COR-L47 (cell line): ENCODE measurements at regions not wholly inside any gene's neighbourhood (a gene's known extent, or its start where the extent isn't known, plus 50 kb on each side); places are given as distances from the start of the nearest gene placed in this dataset.
A peak's percentile ranks its signal among the peaks of the same experiment; 100 is the strongest.

Experiments used
- DNase-seq: peaks from one replicate; lab custom pipeline; 2025; lab: John Stamatoyannopoulos, UW

- no peak for DNase-seq
Measured at GRCh38 chr4:138312536-138312911, 70.4 kb upstream of the SLC7A11 start.

DNA sequence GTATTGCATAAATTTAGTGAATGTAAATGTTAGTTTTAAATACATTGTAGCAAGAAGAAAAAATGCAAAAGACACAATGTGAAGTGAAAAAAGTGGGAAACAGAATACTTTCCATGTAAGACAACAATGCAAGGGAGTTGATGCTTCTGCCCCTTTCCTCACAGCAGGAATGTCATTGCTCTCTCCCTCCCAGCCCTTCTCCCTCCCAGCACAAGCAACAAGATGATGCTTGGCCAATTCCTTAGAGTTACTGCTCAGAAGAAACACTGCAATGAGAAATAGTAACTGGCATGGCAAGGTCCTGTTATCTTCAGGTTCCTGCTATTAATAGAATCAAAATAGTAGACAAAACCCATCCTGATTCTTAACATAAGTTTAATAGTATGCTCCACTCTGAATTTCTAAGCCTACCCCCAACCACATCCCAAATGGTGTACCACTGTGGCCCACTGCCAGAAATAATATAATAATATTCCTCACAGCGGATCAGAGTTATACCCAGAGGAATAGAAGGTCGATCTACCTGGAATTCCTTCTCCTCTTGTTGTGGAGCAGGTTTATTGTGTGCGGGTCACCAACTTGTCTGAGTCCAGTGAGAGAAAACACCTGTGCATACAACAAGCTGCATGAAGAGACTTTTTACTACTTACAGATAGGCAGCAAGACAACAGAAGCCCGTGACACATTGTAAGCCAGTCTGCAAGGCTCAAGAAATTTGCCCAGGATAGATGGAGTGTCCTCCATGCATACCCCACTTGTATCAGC lies 69.8 kb upstream of the SLC7A11 start:
- DNase-seq = no peak

GRCh38 chr4:138310991-138311390 lies 68.8 kb upstream of the SLC7A11 start:
- no peak for DNase-seq

DNA sequence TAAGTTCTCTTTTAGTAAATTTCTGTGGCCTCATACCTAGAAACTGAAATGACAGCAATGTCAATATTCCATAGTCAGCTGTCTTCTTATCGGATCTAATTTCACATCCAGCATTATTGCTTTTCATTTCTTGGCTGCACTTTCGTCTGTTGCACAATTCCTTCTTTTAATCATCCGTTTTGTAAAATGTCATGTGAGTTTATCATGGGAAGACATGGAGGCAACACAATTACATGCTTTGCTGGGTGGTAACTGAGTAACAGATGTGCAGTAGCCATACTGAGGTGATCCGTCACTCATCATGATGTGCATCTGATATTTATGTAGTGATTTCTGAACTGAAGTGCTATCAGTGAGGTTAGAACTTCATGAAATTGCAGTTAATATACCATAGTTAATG lies 68.3 kb upstream of the SLC7A11 start:
- DNase-seq = no peak

DNA sequence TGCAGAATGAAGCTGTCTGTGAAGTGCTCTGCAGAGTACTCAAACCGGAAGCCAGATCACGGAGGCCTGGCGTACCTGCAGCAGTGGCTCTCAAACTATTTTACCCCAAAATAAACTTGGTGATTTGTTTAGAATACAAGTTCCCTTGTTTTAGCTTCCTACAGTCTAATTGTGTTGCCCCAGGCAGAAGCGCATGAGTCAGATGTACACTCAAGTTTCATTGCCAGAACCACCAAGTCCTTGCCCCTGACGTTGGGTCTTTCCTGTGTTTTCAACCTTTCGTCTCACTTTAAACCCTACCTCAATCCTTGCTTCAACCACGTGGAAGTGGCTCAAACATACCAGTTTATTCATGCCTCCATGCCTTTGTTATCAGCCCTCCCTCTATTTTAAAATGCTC lies 66.2 kb upstream of the SLC7A11 start:
- no peak for DNase-seq

DNA sequence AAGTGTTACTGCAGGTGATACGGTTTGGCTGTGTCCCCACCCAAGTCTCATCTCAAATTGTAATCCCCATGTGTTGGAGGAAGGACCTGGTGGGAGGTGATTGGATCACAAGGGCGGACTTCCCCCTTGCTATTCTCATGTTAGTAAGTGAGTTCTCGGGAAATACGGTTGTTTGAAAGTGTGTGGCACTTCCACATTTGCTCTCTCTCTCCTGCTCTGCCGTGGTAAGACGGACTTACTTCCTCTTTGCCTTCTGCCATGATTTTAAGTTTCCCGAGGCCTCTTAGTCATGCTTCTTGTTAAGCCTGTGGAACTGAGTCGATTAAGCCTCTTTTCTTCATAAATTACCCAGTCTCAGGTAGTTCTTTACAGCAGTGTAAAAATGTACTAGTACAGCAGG lies 65.2 kb upstream of the SLC7A11 start:
- no peak for DNase-seq

GRCh38 chr4:138305050-138305449 lies 62.9 kb upstream of the SLC7A11 start:
- DNase-seq = no peak

DNA sequence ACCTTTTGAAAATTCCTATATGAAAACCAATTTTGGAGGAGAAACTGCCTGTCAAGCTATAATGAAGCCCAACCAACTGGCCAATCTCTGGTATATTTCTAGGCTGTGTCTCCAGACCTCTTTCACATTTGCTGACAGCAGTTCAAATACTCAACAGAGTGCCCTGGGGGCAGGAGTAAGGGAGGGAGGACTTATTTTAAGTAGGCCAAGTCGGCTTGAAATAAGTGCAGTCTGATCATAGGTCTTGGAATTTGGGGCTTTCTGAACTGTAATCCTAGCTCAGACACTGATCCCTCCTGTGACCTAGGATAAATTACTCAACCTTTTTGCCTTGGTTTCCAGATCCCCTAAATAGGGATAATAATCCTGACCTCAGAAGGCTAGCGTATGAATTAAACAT lies 59.4 kb upstream of the SLC7A11 start:
- DNase-seq = no peak

GRCh38 chr4:138300616-138301015 lies 58.5 kb upstream of the SLC7A11 start:
- no peak for DNase-seq

- DNase-seq = no peak
Measured at GRCh38 chr4:138299881-138300280, 57.7 kb upstream of the SLC7A11 start.

- no peak for DNase-seq
Measured at GRCh38 chr4:138298866-138299265, 56.7 kb upstream of the SLC7A11 start.

- DNase-seq = no peak
Measured at GRCh38 chr4:138298431-138298830, 56.3 kb upstream of the SLC7A11 start.

DNA sequence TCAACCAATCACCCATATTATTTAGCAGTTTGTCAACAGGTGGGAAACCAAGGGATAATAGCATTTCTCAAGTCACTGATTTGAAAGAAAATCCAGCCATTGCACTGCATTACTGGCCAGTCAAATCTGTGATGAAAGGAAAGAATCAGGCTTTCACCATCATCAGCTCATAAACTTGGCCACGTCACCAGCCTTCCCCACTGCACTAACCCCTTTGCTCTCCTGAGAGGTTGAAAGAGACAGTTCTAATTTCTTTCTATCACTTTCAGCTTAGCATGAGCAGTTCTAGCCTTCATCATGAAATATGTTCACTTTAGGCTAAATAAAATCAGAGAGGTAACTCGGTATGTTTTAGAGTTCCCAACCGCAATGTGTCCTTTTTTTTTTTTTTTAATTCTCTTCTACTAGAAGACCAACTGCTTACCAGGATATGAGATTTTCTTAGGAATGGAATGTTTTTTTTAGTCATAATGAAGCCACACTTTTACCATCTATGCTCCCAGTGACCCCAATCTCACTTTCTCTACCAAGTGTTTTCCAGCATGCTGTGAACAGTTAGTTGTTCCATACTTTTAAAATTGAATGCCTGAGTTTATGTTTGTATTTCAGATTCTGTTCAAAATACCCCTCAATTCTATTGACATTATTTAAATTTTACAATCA lies 55.7 kb upstream of the SLC7A11 start:
- DNase-seq = no peak

- peak; percentile 63 for DNase-seq
Measured at GRCh38 chr4:138292321-138292720, 50.2 kb upstream of the SLC7A11 start.
